Uterus (tissue), 3 donors: ENCODE measurements at regions not wholly inside any gene's neighbourhood (a gene's known extent, or its start where the extent isn't known, plus 50 kb on each side); places are given as distances from the start of the nearest gene placed in this dataset.
"Not testable (repeated sequence)": the region's sequence is repeated elsewhere in the genome, so short reads cannot be mapped to it uniquely, and the experiment has no call there.

Experiments used
- DNase-seq, 2 donors: peaks; one replicate each; pipeline ENCODE4 v3.0.0-alpha.2; 2019 to 2020
- H3K27ac ChIP-seq, 2 donors: fragments of 200-600 bp; sonication (generic); 1 replicate in 1 of 2; 2 replicates in 1 of 2; pipeline ENCODE4 v1.5.1; 2016 to 2018
- H3K27me3 ChIP-seq, 2 donors: fragments of 200-600 bp; sonication (generic); one replicate each; pipeline ENCODE4 v1.5.1; 2018 to 2019; ENCODE audit warnings: control low read depth in 1 of 2
- H3K36me3 ChIP-seq, 2 donors: fragments of 200-600 bp; sonication (generic); one replicate each; pipeline ENCODE4 v1.5.1; 2019; ENCODE audit warnings: control low read depth in 1 of 2
- H3K4me1 ChIP-seq, 2 donors: fragments of 200-600 bp; sonication (generic); one replicate each; pipeline ENCODE4 v1.5.1; 2018 to 2019; ENCODE audit warnings: control low read depth in 1 of 2
- H3K4me3 ChIP-seq, 2 donors: fragments of 200-600 bp; sonication (generic); 1 replicate in 1 of 2; 2 replicates in 1 of 2; pipeline ENCODE4 v1.5.1; 2018 to 2019; ENCODE audit warnings: mild to moderate bottlenecking in 1 of 2
- H3K9me3 ChIP-seq, 2 donors: fragments of 200-600 bp; sonication (generic); one replicate each; pipeline ENCODE4 v1.5.1; 2019; ENCODE audit warnings: control low read depth in 1 of 2
- CTCF ChIP-seq, 4 experiments: fragments of 200-600 bp in 2 of 4; fragments of 450-650 bp in 2 of 4; sonication (generic) in 2 of 4; IDR thresholded peaks; one replicate each; pipeline ENCODE4 v1.5.1; 2016 to 2019; ENCODE audit warnings: antibody characterized with exemption in 4 of 4, mild to moderate bottlenecking in 2 of 4, moderate library complexity in 1 of 4
- POLR2A ChIP-seq, 2 donors: fragments of 450-650 bp; IDR thresholded peaks; one replicate each; pipeline ENCODE4 v1.6.1; 2016; ENCODE audit warnings: antibody characterized with exemption in 2 of 2, mild to moderate bottlenecking in 1 of 2, moderate library complexity in 1 of 2
- intact Hi-C: fragments of 100-400 bp; cut with DNase I; formaldehyde crosslinking; loops from one replicate; pipeline ENCODE4 v1.15.1; 2023; ENCODE audit warnings: low total_unique reads
- donor health status: DM: yes; HTN: yes; CAD: no.

- intact Hi-C loops: no loop called here
- Histone ChIP-seq H3K4me3 (no peak overlapping the region), H3K4me1 (no peaks in the 10 kb centered on the region), H3K36me3 (no peaks in the 10 kb centered on the region), H3K9me3 (no peaks in the 10 kb centered on the region), H3K27ac (no peak overlapping the region), H3K27me3 (no peaks in the 10 kb centered on the region)
- no peak for DNase-seq
- TF ChIP-seq POLR2A (IDR thresholded peaks at IDR 0.05) (no peak), CTCF (IDR thresholded peaks at IDR 0.05) (no peak)
Observed at GRCh38 chr7:73918926-73919693, 58.2 kb downstream of the TMEM270 start.

- Histone ChIP-seq H3K4me1 (no peaks in the 10 kb centered on the region), H3K4me3 (no peak overlapping the region), H3K36me3 (no peaks in the 10 kb centered on the region), H3K27ac (no peak overlapping the region), H3K27me3 (no peaks in the 10 kb centered on the region), H3K9me3 (no peaks in the 10 kb centered on the region)
- no peak for TF ChIP-seq CTCF (IDR thresholded peaks at IDR 0.05)
- no peak for TF ChIP-seq POLR2A (IDR thresholded peaks at IDR 0.05)
- intact Hi-C loops: no loop called here
- no peak for DNase-seq
Observed at GRCh38 chr7:73919694-73920375, 58.9 kb downstream of the TMEM270 start.

GRCh38 chr7:73920406-73921134 lies 59.6 kb downstream of the TMEM270 start:
- Histone ChIP-seq H3K9me3 (no peaks in the 10 kb centered on the region), H3K27me3 (no peaks in the 10 kb centered on the region), H3K27ac (no peak overlapping the region), H3K36me3 (no peaks in the 10 kb centered on the region), H3K4me3 (no peak overlapping the region), H3K4me1 (no peaks in the 10 kb centered on the region)
- TF ChIP-seq CTCF (IDR thresholded peaks at IDR 0.05): no peak
- TF ChIP-seq POLR2A (IDR thresholded peaks at IDR 0.05): no peak
- DNase-seq: no peak
- intact Hi-C loops: no loop called here

GRCh38 chr7:73921623-73922528 lies 60.9 kb downstream of the TMEM270 start:
- Histone ChIP-seq H3K4me3 (no peak overlapping the region), H3K27ac (no peak overlapping the region), H3K9me3 (no peaks in the 10 kb centered on the region), H3K4me1 (no peaks in the 10 kb centered on the region), H3K36me3 (no peaks in the 10 kb centered on the region), H3K27me3 (no peaks in the 10 kb centered on the region)
- no peak for DNase-seq
- no peak for TF ChIP-seq POLR2A (IDR thresholded peaks at IDR 0.05)
- no peak for TF ChIP-seq CTCF (IDR thresholded peaks at IDR 0.05)
- intact Hi-C loops: no loop called here

GRCh38 chr7:73928644-73929043 lies 67.7 kb downstream of the TMEM270 start:
- H3K9me3 ChIP-seq, H3K4me3 ChIP-seq, H3K27me3 ChIP-seq, intact Hi-C loops, H3K27ac ChIP-seq, H3K36me3 ChIP-seq, H3K4me1 ChIP-seq, DNase-seq: not testable (repeated sequence)
